NK-92 treated with Interleukin-12 subunit alpha and Interleukin-12 subunit beta, amount 100 ng/mL, for 24 hours (cell line): ENCODE measurements at regions not wholly inside any gene's neighbourhood (a gene's known extent, or its start where the extent isn't known, plus 50 kb on each side); places are given as distances from the start of the nearest gene placed in this dataset.

Experiments
- DNase-seq: peaks from one replicate; lab custom pipeline; 2025; lab: John Stamatoyannopoulos, UW

- DNase-seq: no peak
Measured at GRCh38 chr16:65500007-65500406, 378.1 kb upstream of the CDH11 start.

GRCh38 chr16:65499566-65499965 is 377.7 kb upstream of the CDH11 start:
- no peak for DNase-seq

- no peak for DNase-seq
Measured at GRCh38 chr16:65497571-65497970, 375.7 kb upstream of the CDH11 start.

GRCh38 chr16:65495106-65495505 is 373.2 kb upstream of the CDH11 start:
- no peak for DNase-seq

GRCh38 chr16:65494609-65495008 is 372.7 kb upstream of the CDH11 start:
- DNase-seq: no peak

GRCh38 chr16:65494080-65494479 is 372.2 kb upstream of the CDH11 start:
- DNase-seq: no peak

- DNase-seq: no peak
Measured at GRCh38 chr16:65490286-65490685, 368.4 kb upstream of the CDH11 start.

- DNase-seq: no peak
Measured at GRCh38 chr16:65489531-65490023, 367.7 kb upstream of the CDH11 start.

GRCh38 chr16:65487231-65487630 is 365.4 kb upstream of the CDH11 start:
- DNase-seq: no peak

GRCh38 chr16:65481956-65482355 is 360.1 kb upstream of the CDH11 start:
- no peak for DNase-seq

GRCh38 chr16:65480281-65481091 is 358.6 kb upstream of the CDH11 start:
- DNase-seq: no peak

- DNase-seq: no peak
Measured at GRCh38 chr16:65476448-65476955, 354.6 kb upstream of the CDH11 start.

GRCh38 chr16:65473699-65474098 is 351.8 kb upstream of the CDH11 start:
- no peak for DNase-seq

GRCh38 chr16:65469116-65469515 is 347.3 kb upstream of the CDH11 start:
- no peak for DNase-seq

GRCh38 chr16:65468133-65468532 is 346.3 kb upstream of the CDH11 start:
- no peak for DNase-seq

GRCh38 chr16:65463652-65464260 is 341.9 kb upstream of the CDH11 start:
- DNase-seq: no peak

- DNase-seq: no peak
Measured at GRCh38 chr16:65457084-65457483, 335.2 kb upstream of the CDH11 start.

- no peak for DNase-seq
Measured at GRCh38 chr16:65455761-65456160, 333.9 kb upstream of the CDH11 start.

- no peak for DNase-seq
Measured at GRCh38 chr16:65453646-65454045, 331.8 kb upstream of the CDH11 start.

- no peak for DNase-seq
Measured at GRCh38 chr16:65449526-65449925, 327.7 kb upstream of the CDH11 start.

GRCh38 chr16:65446427-65446826 is 324.6 kb upstream of the CDH11 start:
- no peak for DNase-seq

- no peak for DNase-seq
Measured at GRCh38 chr16:65445313-65446260, 323.7 kb upstream of the CDH11 start.
